ENCODE measurements at regions not wholly inside any gene's neighbourhood (a gene's known extent, or its start where the extent isn't known, plus 50 kb on each side); places are given as distances from the start of the nearest gene placed in this dataset.
"Not testable (repeated sequence)": the region's sequence is repeated elsewhere in the genome, so short reads cannot be mapped to it uniquely, and the experiment has no call there.

DNA sequence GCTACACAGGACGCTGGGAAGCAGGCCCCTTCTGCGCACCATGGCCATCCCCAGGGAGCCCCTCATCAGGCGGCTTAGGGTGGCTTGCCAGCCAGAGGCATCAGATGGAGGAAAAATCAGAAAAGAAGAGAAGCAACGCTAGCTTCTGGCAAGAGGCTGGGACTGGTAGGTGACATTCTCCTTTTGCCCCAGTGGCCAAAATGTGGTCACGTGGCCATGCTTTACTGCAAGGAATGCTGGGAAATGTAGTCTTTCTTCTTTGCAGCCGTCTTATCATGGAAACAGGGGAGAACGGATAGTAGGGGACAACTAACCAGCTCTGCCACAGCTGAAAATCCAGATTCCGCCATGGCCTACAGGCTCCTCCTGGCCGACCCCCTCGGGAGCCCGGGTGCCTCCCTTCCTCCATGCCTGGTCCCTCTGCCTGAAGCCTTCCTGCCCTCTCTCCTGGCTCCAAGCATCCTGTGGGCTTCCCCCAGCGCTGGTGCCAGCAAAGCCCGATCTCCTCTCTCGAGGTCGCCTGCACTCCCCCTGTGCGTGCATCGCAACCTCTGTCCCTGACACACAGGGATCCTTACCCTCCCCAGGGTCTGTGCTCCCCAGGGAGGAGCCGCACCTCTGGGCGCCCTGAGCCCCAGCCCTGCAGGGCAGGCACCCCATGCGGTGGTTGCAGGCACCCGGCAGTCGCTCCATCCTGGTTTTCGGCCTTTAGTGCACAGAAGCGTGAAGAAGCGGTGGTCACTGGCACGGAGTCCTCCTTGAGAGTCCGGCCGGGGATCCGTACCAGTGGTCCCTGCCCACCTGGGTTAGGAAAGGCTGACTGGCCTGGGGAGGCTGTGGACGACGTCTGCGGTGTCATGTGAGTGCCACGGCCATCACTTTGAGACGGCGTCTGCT, 307.7 kb downstream of the TP53TG3F start:
- H3K9me3 Mint-ChIP-seq (ENCODE audit: unreplicated experiment); H3K27me3 Mint-ChIP-seq (ENCODE audit: insufficient read depth, unreplicated experiment); DNase-seq; POLR2A ChIA-PET; H3K27me3 ChIP-seq (replicated peaks; ENCODE audit: control insufficient read depth, insufficient read depth, low read length); H3K27ac Mint-ChIP-seq (ENCODE audit: unreplicated experiment); H3K4me1 Mint-ChIP-seq (ENCODE audit: low read depth, unreplicated experiment); H3K36me3 ChIP-seq (ENCODE audit: control insufficient read depth, insufficient read depth, low read length); H3K4me3 ChIP-seq (ENCODE audit: low read depth, low read length); CTCF ChIA-PET; H3K36me3 Mint-ChIP-seq (ENCODE audit: insufficient read depth, unreplicated experiment); H3K4me3 Mint-ChIP-seq (ENCODE audit: unreplicated experiment); BruUV-seq (replicated peaks); H3K4me1 ChIP-seq; H3K9me3 ChIP-seq; intact Hi-C loops (cut with micrococcal nuclease; ENCODE audit: unreplicated experiment): not testable (repeated sequence)

DNA sequence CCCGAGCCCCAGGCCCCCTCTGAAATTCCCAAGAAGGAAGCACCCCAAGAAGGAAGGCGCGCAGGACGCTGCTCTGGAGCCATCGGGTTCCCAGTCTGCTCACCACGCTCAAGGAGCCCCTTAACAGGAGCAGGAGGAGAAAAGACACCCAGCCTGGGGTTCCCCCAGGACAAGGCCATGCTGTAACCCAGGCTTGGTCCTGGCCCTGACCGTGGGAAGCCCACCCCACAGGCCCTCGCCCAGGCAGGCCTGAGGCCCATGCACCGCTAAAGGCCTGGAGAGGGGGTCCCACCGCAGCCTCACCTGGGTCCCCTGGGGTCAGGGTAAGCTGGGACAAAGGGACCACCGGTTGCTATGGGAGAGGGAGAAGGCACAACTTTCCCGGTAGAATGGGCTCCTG, 309.3 kb downstream of the TP53TG3F start:
- H3K4me3 ChIP-seq (ENCODE audit: low read depth, low read length); H3K27me3 ChIP-seq (replicated peaks; ENCODE audit: control insufficient read depth, insufficient read depth, low read length); BruUV-seq (replicated peaks); H3K36me3 ChIP-seq (ENCODE audit: control insufficient read depth, insufficient read depth, low read length); H3K4me1 Mint-ChIP-seq (ENCODE audit: low read depth, unreplicated experiment); H3K9me3 Mint-ChIP-seq (ENCODE audit: unreplicated experiment); H3K4me1 ChIP-seq; H3K9me3 ChIP-seq; H3K4me3 Mint-ChIP-seq (ENCODE audit: unreplicated experiment); CTCF ChIA-PET; POLR2A ChIA-PET; H3K36me3 Mint-ChIP-seq (ENCODE audit: insufficient read depth, unreplicated experiment); DNase-seq; H3K27me3 Mint-ChIP-seq (ENCODE audit: insufficient read depth, unreplicated experiment); intact Hi-C loops (cut with micrococcal nuclease; ENCODE audit: unreplicated experiment); H3K27ac Mint-ChIP-seq (ENCODE audit: unreplicated experiment): not testable (repeated sequence)

DNA sequence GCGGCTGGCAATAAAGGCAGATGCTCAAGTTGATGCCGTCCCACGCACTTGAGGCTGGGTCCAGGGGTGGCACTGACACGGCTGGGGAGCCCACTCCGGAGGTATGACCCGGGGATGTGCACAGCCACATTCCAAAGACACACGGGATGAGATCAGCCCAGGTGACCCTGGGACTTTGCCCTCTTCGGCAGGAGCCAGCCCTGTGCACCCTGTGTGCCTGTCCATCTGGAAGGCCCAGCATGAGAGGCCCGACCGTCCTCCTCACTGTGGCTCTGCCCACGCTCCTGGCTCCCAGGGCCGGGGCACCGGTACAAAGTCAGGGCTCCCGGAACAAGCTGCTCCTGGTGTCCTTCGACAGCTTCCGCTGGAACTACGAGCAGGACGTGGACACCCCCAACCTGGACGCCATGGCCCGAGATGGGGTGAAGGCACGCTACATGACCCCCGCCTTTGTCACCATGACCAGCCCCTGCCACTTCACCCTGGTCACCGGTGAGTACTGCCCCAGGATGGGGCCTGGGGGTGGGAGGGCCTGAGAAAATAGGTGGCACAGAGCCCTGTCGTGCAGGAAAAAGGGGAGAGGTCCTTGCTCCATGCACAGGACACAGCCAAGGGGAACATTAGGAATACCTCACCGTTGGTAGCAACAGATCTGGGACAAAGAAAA, 309.9 kb downstream of the TP53TG3F start:
- H3K27ac Mint-ChIP-seq (ENCODE audit: unreplicated experiment); H3K4me1 ChIP-seq; H3K36me3 Mint-ChIP-seq (ENCODE audit: insufficient read depth, unreplicated experiment); intact Hi-C loops (cut with micrococcal nuclease; ENCODE audit: unreplicated experiment); H3K4me3 Mint-ChIP-seq (ENCODE audit: unreplicated experiment); CTCF ChIA-PET; DNase-seq; POLR2A ChIA-PET; H3K4me1 Mint-ChIP-seq (ENCODE audit: low read depth, unreplicated experiment); H3K27me3 ChIP-seq (replicated peaks; ENCODE audit: control insufficient read depth, insufficient read depth, low read length); H3K9me3 Mint-ChIP-seq (ENCODE audit: unreplicated experiment); BruUV-seq (replicated peaks); H3K36me3 ChIP-seq (ENCODE audit: control insufficient read depth, insufficient read depth, low read length); H3K27me3 Mint-ChIP-seq (ENCODE audit: insufficient read depth, unreplicated experiment); H3K9me3 ChIP-seq; H3K4me3 ChIP-seq (ENCODE audit: low read depth, low read length): not testable (repeated sequence)

DNA sequence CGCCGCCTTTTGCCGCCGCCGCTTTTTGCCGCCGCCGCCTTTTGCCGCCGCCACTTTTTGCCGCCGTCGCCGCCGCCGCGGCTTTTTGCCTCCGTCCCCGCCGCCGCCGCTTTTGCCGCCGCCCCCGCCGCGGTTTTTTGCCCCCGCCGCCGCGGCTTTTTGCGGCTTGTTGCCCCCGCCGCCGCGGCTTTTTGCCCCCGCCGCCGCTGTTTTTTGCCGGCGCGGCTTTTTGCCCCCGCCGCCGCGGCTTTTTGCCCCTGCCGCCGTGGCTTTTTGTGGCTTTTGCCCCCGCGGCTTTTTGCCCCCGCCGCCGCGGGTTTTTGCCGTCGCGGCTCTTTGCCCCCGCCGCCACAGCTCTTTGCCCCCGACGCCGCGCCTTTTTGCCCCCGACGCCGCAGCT, 311.1 kb downstream of the TP53TG3F start:
- H3K4me1 Mint-ChIP-seq (ENCODE audit: low read depth, unreplicated experiment); H3K36me3 ChIP-seq (ENCODE audit: control insufficient read depth, insufficient read depth, low read length); DNase-seq: not testable (repeated sequence)

DNA sequence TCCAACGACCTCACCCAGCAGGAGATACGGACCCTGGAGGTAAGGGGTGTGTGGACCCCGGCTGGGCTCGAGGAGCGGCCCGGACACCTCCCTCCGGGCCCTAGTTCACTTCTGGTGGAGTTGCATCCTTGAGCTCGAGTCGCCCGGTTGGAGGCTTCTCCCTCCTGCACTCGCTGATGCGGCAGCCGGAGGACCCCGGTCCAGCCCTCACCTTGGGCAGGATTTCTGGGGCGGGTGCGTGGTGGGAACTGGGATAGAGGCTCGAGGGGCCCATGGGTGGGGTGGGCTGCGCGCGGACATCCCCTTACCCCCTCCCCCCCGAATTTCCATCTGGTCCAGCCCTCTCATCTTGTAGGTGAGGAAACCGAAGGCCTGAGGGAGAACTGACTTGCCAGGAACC, 311.8 kb downstream of the TP53TG3F start:
- POLR2A ChIA-PET; H3K4me1 ChIP-seq; H3K4me3 ChIP-seq (ENCODE audit: low read depth, low read length); BruUV-seq (replicated peaks); DNase-seq; intact Hi-C loops (cut with micrococcal nuclease; ENCODE audit: unreplicated experiment); H3K27me3 ChIP-seq (replicated peaks; ENCODE audit: control insufficient read depth, insufficient read depth, low read length); H3K27me3 Mint-ChIP-seq (ENCODE audit: insufficient read depth, unreplicated experiment); H3K4me3 Mint-ChIP-seq (ENCODE audit: unreplicated experiment); H3K4me1 Mint-ChIP-seq (ENCODE audit: low read depth, unreplicated experiment); CTCF ChIA-PET; H3K36me3 Mint-ChIP-seq (ENCODE audit: insufficient read depth, unreplicated experiment); H3K36me3 ChIP-seq (ENCODE audit: control insufficient read depth, insufficient read depth, low read length); H3K9me3 ChIP-seq; H3K27ac Mint-ChIP-seq (ENCODE audit: unreplicated experiment): not testable (repeated sequence)
- H3K9me3 Mint-ChIP-seq (ENCODE audit: unreplicated experiment) = peaks cover 16% of the 10 kb centered on the region

More for the DNA sequence above, 311.1 kb downstream of the TP53TG3F start:
- H3K27ac Mint-ChIP-seq (ENCODE audit: unreplicated experiment); BruUV-seq (replicated peaks); H3K4me1 ChIP-seq; H3K4me3 ChIP-seq (ENCODE audit: low read depth, low read length); POLR2A ChIA-PET; H3K36me3 Mint-ChIP-seq (ENCODE audit: insufficient read depth, unreplicated experiment); H3K27me3 ChIP-seq (replicated peaks; ENCODE audit: control insufficient read depth, insufficient read depth, low read length); intact Hi-C loops (cut with micrococcal nuclease; ENCODE audit: unreplicated experiment); H3K9me3 ChIP-seq; CTCF ChIA-PET; H3K4me3 Mint-ChIP-seq (ENCODE audit: unreplicated experiment); H3K27me3 Mint-ChIP-seq (ENCODE audit: insufficient read depth, unreplicated experiment): not testable (repeated sequence)
- peaks cover 16% of the 10 kb centered on the region for H3K9me3 Mint-ChIP-seq (ENCODE audit: unreplicated experiment)

GRCh38 chr16:33773966-33774365, 314.6 kb downstream of the TP53TG3F start:
- CTCF ChIA-PET; H3K27me3 Mint-ChIP-seq (ENCODE audit: insufficient read depth, unreplicated experiment); BruUV-seq (replicated peaks); H3K4me1 Mint-ChIP-seq (ENCODE audit: low read depth, unreplicated experiment); H3K4me1 ChIP-seq; H3K4me3 ChIP-seq (ENCODE audit: low read depth, low read length); POLR2A ChIA-PET; H3K36me3 Mint-ChIP-seq (ENCODE audit: insufficient read depth, unreplicated experiment); H3K4me3 Mint-ChIP-seq (ENCODE audit: unreplicated experiment); intact Hi-C loops (cut with micrococcal nuclease; ENCODE audit: unreplicated experiment); DNase-seq; H3K36me3 ChIP-seq (ENCODE audit: control insufficient read depth, insufficient read depth, low read length); H3K9me3 ChIP-seq; H3K27me3 ChIP-seq (replicated peaks; ENCODE audit: control insufficient read depth, insufficient read depth, low read length): not testable (repeated sequence)
- H3K27ac Mint-ChIP-seq (ENCODE audit: unreplicated experiment) = peak overlapping the region; percentile 62
- peaks cover 16% of the 10 kb centered on the region for H3K9me3 Mint-ChIP-seq (ENCODE audit: unreplicated experiment)

DNA sequence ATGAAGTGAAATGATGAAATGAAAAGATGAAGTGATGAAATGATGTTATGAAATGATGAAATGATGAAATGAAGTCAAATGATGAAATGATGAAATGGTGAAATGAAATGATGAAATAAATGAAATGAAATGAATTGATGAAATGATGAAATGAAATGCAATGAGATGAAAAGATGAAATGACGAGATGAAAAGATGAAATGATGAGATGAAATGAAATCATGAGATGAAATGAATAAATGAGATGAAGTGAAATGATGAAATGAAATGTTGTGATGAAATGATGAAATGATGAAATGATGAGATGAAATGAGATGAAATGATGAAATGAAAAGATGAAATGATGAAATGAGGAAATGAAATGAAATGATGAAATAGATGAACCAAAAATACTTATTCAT, 315.3 kb downstream of the TP53TG3F start:
- H3K27me3 ChIP-seq (replicated peaks; ENCODE audit: control insufficient read depth, insufficient read depth, low read length); H3K4me1 ChIP-seq; H3K4me3 ChIP-seq (ENCODE audit: low read depth, low read length); H3K36me3 ChIP-seq (ENCODE audit: control insufficient read depth, insufficient read depth, low read length); POLR2A ChIA-PET; BruUV-seq (replicated peaks); CTCF ChIA-PET; H3K9me3 ChIP-seq; intact Hi-C loops (cut with micrococcal nuclease; ENCODE audit: unreplicated experiment); H3K27me3 Mint-ChIP-seq (ENCODE audit: insufficient read depth, unreplicated experiment); H3K4me1 Mint-ChIP-seq (ENCODE audit: low read depth, unreplicated experiment); H3K36me3 Mint-ChIP-seq (ENCODE audit: insufficient read depth, unreplicated experiment); H3K4me3 Mint-ChIP-seq (ENCODE audit: unreplicated experiment); DNase-seq: not testable (repeated sequence)
- peak overlapping the region; percentile 62 for H3K27ac Mint-ChIP-seq (ENCODE audit: unreplicated experiment)
- H3K9me3 Mint-ChIP-seq (ENCODE audit: unreplicated experiment) = peaks cover 16% of the 10 kb centered on the region
